ENCODE measurements at regions not wholly inside any gene's neighbourhood (a gene's known extent, or its start where the extent isn't known, plus 50 kb on each side); places are given as distances from the start of the nearest gene placed in this dataset.
"Not testable (repeated sequence)": the region's sequence is repeated elsewhere in the genome, so short reads cannot be mapped to it uniquely, and the experiment has no call there.

GRCh38 chr4:66804979-66805378, 740.3 kb downstream of the CENPC start:
- no peak for TF ChIP-seq CTCF (conservative IDR thresholded peaks at IDR 0.05; ENCODE audit: low read depth, low read length)
- no peak for DNase-seq (ENCODE audit: low read depth)
- no peak overlapping the region for H3K4me3 ChIP-seq (ENCODE audit: low read depth, low read length)

- no peak for DNase-seq (ENCODE audit: low read depth)
- TF ChIP-seq CTCF (conservative IDR thresholded peaks at IDR 0.05; ENCODE audit: low read depth, low read length) = no peak
- H3K4me3 ChIP-seq (ENCODE audit: low read depth, low read length) = no peak overlapping the region
These were observed 747.7 kb downstream of the CENPC start for GRCh38 chr4:66797608-66798007.

GRCh38 chr4:66795724-66796123, 749.6 kb downstream of the CENPC start:
- DNase-seq (ENCODE audit: low read depth) = no peak
- no peak for TF ChIP-seq CTCF (conservative IDR thresholded peaks at IDR 0.05; ENCODE audit: low read depth, low read length)
- no peak overlapping the region for H3K4me3 ChIP-seq (ENCODE audit: low read depth, low read length)

GRCh38 chr4:66794390-66795034, 750.8 kb downstream of the CENPC start:
- DNase-seq (ENCODE audit: low read depth) = no peak
- no peak overlapping the region for H3K4me3 ChIP-seq (ENCODE audit: low read depth, low read length)
- TF ChIP-seq CTCF (conservative IDR thresholded peaks at IDR 0.05; ENCODE audit: low read depth, low read length) = no peak

- DNase-seq (ENCODE audit: low read depth) = no peak
- TF ChIP-seq CTCF (conservative IDR thresholded peaks at IDR 0.05; ENCODE audit: low read depth, low read length) = no peak
- H3K4me3 ChIP-seq (ENCODE audit: low read depth, low read length) = no peak overlapping the region
These were observed 753.6 kb downstream of the CENPC start for GRCh38 chr4:66791686-66792085.

- no peak for TF ChIP-seq CTCF (conservative IDR thresholded peaks at IDR 0.05; ENCODE audit: low read depth, low read length)
- H3K4me3 ChIP-seq (ENCODE audit: low read depth, low read length) = no peak overlapping the region
- no peak for DNase-seq (ENCODE audit: low read depth)
These were observed 759.8 kb downstream of the CENPC start for GRCh38 chr4:66785479-66785878.

- DNase-seq (ENCODE audit: low read depth); H3K4me3 ChIP-seq (ENCODE audit: low read depth, low read length): not testable (repeated sequence)
These were observed 762.6 kb downstream of the CENPC start for GRCh38 chr4:66782751-66783150.
